WI38 (cell line): ENCODE measurements at regions not wholly inside any gene's neighbourhood (a gene's known extent, or its start where the extent isn't known, plus 50 kb on each side); places are given as distances from the start of the nearest gene placed in this dataset.

Experiments used
- H3K4me3 ChIP-seq: 2 replicates; pipeline ENCODE4 v1.5.1; 2011; ENCODE audit warnings: low read depth, mild to moderate bottlenecking, control low read depth, low read length
- TF ChIP-seq, protein P1 (sequence below): IDR thresholded peaks from 2 replicates; pipeline ENCODE4 v1.5.1; 2012; ENCODE audit warnings: low read depth, mild to moderate bottlenecking, control low read depth, low read length

DNA sequence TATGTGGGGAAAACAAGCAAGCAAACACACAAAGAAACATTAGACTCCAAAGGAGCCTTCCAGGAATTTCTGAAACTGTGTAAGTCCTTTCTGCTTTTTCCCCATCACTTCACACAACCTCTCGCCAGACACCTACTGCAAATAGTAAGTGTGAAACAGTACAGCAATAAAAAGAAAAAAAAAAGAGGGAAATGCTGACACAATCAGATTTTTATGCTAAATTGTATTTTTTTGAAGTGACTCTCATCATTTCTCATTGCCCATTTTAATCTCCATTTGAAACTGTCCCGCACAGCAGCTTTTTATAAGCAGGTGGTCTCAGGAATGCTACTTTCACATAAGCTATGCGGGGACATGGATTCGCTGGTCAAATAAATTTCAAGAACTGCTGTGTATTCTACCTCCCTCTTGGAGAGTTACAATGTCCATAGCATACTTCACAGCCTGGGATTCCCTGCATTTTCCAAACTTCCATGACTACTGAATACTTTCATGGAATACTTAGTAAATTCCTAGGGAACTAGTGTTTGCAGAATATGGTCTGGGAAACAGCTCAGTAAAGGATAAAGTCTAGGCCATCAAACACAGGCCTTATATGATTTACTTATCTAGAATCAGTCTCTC, 139.9 kb upstream of the TSHZ2 start:
- TF ChIP-seq, protein P1, sequence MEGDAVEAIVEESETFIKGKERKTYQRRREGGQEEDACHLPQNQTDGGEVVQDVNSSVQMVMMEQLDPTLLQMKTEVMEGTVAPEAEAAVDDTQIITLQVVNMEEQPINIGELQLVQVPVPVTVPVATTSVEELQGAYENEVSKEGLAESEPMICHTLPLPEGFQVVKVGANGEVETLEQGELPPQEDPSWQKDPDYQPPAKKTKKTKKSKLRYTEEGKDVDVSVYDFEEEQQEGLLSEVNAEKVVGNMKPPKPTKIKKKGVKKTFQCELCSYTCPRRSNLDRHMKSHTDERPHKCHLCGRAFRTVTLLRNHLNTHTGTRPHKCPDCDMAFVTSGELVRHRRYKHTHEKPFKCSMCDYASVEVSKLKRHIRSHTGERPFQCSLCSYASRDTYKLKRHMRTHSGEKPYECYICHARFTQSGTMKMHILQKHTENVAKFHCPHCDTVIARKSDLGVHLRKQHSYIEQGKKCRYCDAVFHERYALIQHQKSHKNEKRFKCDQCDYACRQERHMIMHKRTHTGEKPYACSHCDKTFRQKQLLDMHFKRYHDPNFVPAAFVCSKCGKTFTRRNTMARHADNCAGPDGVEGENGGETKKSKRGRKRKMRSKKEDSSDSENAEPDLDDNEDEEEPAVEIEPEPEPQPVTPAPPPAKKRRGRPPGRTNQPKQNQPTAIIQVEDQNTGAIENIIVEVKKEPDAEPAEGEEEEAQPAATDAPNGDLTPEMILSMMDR: no peak
- H3K4me3 ChIP-seq: no peak overlapping the region

DNA sequence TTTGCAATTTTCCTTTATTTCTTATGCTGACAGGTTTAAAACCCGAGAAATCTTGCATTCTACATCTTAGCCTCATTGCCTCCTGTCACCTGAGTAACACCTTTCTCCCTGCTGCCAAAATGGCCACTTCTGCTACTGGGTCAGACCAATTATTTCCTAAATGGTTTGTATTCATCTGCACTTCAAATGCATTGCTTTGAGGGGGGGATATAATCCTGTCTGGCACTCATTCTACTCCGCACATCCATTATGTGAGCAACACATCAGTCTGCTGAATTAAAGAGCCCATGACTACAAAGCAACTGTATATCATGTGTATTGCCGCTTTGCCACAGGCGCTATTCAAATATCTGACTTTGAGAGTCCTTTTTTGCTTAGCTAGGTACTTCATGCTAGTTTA, 141.6 kb upstream of the TSHZ2 start:
- TF ChIP-seq, protein P1: no peak
- H3K4me3 ChIP-seq: no peak overlapping the region

GRCh38 chr20:52829111-52829510, 143.0 kb upstream of the TSHZ2 start:
- TF ChIP-seq, protein P1: no peak
- H3K4me3 ChIP-seq: no peak overlapping the region

DNA sequence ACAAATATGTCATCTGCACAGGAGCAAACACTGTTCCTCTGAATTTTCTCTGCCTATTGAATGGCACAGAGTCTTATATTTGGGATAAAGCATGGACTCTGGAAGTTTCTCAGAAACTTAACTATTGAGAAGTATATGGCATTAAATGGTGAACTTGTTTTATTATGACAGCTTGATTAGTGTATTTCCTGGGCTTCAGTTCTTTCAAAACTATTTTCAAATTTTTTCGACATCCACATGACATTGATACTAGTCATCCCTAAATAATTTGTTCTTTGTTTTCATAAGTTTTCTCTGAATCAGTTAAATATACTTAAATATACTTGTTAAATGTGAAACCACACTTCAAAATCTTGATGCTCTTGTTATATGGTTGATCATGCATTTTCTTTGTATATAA, 144.0 kb upstream of the TSHZ2 start:
- H3K4me3 ChIP-seq: no peak overlapping the region
- TF ChIP-seq, protein P1: no peak

DNA sequence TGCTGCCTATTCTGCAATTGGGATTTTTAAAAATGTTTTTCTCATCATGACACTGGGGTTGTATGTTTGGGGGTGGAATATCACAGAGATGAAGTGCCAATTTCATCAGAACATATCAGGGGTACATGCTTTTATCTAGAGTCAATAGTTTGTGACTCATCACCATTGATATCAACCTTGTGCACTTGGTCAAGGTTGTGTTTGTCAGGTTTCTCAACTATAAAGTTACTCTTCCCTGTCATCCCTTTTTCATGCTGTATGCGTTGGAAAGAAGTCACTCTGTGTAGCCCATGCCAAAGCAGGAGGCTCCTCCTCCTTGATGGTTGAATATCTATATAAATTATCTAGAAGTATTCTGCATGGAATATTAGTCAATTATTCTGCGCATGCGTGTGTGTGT, 145.4 kb upstream of the TSHZ2 start:
- no peak overlapping the region for H3K4me3 ChIP-seq

DNA sequence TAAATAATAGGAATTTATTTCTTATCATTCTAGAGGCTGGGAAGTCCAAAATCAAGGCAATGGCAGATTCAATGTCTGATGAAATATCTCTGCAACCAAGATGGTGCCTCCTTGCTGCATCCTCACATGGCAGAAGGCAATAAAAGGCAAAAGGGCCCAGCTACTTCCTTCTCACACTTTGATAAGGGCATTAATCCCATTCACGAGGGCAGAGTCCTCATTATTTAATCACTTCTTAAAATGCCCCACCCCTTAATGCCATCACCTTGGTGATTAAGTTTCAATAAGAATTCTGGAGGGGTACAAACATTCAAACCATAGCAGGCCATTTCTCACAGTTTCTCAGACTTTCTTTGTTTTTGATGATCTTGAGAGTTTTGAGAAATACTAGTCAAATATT, 145.8 kb upstream of the TSHZ2 start:
- H3K4me3 ChIP-seq: no peak overlapping the region
- TF ChIP-seq, protein P1: no peak

More for the DNA sequence above, 145.4 kb upstream of the TSHZ2 start:
- TF ChIP-seq, protein P1: no peak

GRCh38 chr20:52824494-52825216, 147.5 kb upstream of the TSHZ2 start:
- H3K4me3 ChIP-seq: no peak overlapping the region
- TF ChIP-seq, protein P1: no peak
